Nephron (organoid): ENCODE measurements at regions not wholly inside any gene's neighbourhood (a gene's known extent, or its start where the extent isn't known, plus 50 kb on each side); places are given as distances from the start of the nearest gene placed in this dataset.

ENCODE experiments used
- H3K27ac Mint-ChIP-seq, 3 experiments: 2 replicates each; pipeline ENCODE4 v1.8.0; 2020; ENCODE audit warnings: mixed read lengths in 3 of 3, mild to moderate bottlenecking in 2 of 3, moderate library complexity in 1 of 3
- H3K27me3 Mint-ChIP-seq: 2 replicates; pipeline ENCODE4 v1.8.0; 2021; ENCODE audit warnings: low read depth, mild to moderate bottlenecking, moderate library complexity, mixed read lengths
- H3K36me3 Mint-ChIP-seq: 2 replicates; pipeline ENCODE4 v1.8.0; 2020; ENCODE audit warnings: low read depth, mixed read lengths
- H3K4me1 Mint-ChIP-seq: 2 replicates; pipeline ENCODE4 v1.8.0; 2020; ENCODE audit warnings: mixed read lengths
- H3K4me3 Mint-ChIP-seq, 3 experiments: 2 replicates each; pipeline ENCODE4 v1.8.0; 2020; ENCODE audit warnings: mild to moderate bottlenecking in 3 of 3, mixed read lengths in 3 of 3, moderate library complexity in 2 of 3
- H3K9me3 Mint-ChIP-seq: 2 replicates; pipeline ENCODE4 v1.8.0; 2020; ENCODE audit warnings: mixed read lengths
- CTCF ChIP-seq, 3 experiments: fragments of 200-600 bp; sonication (generic); IDR thresholded peaks; one replicate each; pipeline ENCODE4 v1.5.0; 2021; ENCODE audit warnings: antibody characterized with exemption in 3 of 3; ENCODE audit not compliant: unreplicated experiment in 3 of 3

GRCh38 chr11:41980741-41981140 lies 521.3 kb upstream of the LRRC4C start:
- H3K4me3 Mint-ChIP-seq = no peak overlapping the region
- H3K27me3 Mint-ChIP-seq = no peaks in the 10 kb centered on the region
- no peak for TF ChIP-seq CTCF (IDR thresholded peaks at IDR 0.05; ENCODE audit: unreplicated experiment in 3 of 3)
- H3K9me3 Mint-ChIP-seq = no peaks in the 10 kb centered on the region
- H3K4me1 Mint-ChIP-seq = no peaks in the 10 kb centered on the region
- H3K27ac Mint-ChIP-seq = no peak overlapping the region
- no peaks in the 10 kb centered on the region for H3K36me3 Mint-ChIP-seq

- H3K4me3 Mint-ChIP-seq = no peak overlapping the region
- no peak for TF ChIP-seq CTCF (IDR thresholded peaks at IDR 0.05; ENCODE audit: unreplicated experiment in 3 of 3)
- no peaks in the 10 kb centered on the region for H3K9me3 Mint-ChIP-seq
- H3K27me3 Mint-ChIP-seq = no peaks in the 10 kb centered on the region
- no peak overlapping the region for H3K27ac Mint-ChIP-seq
- no peaks in the 10 kb centered on the region for H3K4me1 Mint-ChIP-seq
- no peaks in the 10 kb centered on the region for H3K36me3 Mint-ChIP-seq
These were observed 522.8 kb upstream of the LRRC4C start for GRCh38 chr11:41982276-41982675.

GRCh38 chr11:41982975-41983374 lies 523.5 kb upstream of the LRRC4C start:
- TF ChIP-seq CTCF (IDR thresholded peaks at IDR 0.05; ENCODE audit: unreplicated experiment in 3 of 3) = no peak
- H3K4me1 Mint-ChIP-seq = no peaks in the 10 kb centered on the region
- H3K4me3 Mint-ChIP-seq = no peak overlapping the region
- H3K36me3 Mint-ChIP-seq = no peaks in the 10 kb centered on the region
- no peaks in the 10 kb centered on the region for H3K9me3 Mint-ChIP-seq
- H3K27me3 Mint-ChIP-seq = no peaks in the 10 kb centered on the region
- no peak overlapping the region for H3K27ac Mint-ChIP-seq

- H3K4me1 Mint-ChIP-seq = no peaks in the 10 kb centered on the region
- H3K27me3 Mint-ChIP-seq = no peaks in the 10 kb centered on the region
- H3K9me3 Mint-ChIP-seq = no peaks in the 10 kb centered on the region
- no peak for TF ChIP-seq CTCF (IDR thresholded peaks at IDR 0.05; ENCODE audit: unreplicated experiment in 3 of 3)
- H3K36me3 Mint-ChIP-seq = no peaks in the 10 kb centered on the region
- H3K27ac Mint-ChIP-seq = no peak overlapping the region
- H3K4me3 Mint-ChIP-seq = no peak overlapping the region
These were observed 524.0 kb upstream of the LRRC4C start for GRCh38 chr11:41983475-41983874.

GRCh38 chr11:41984023-41984422 lies 524.6 kb upstream of the LRRC4C start:
- Mint-ChIP-seq H3K4me3 (no peak overlapping the region), H3K27me3 (no peaks in the 10 kb centered on the region), H3K4me1 (peaks cover under 1% of the 10 kb centered on the region), H3K9me3 (no peaks in the 10 kb centered on the region), H3K36me3 (no peaks in the 10 kb centered on the region), H3K27ac (no peak overlapping the region)
- no peak for TF ChIP-seq CTCF (IDR thresholded peaks at IDR 0.05; ENCODE audit: unreplicated experiment in 3 of 3)

GRCh38 chr11:41985799-41986198 lies 526.3 kb upstream of the LRRC4C start:
- Mint-ChIP-seq H3K36me3 (no peaks in the 10 kb centered on the region), H3K27ac (no peak overlapping the region)
- TF ChIP-seq CTCF (IDR thresholded peaks at IDR 0.05; ENCODE audit: unreplicated experiment in 3 of 3) = no peak

More at GRCh38 chr11:41985799-41986198, 526.3 kb upstream of the LRRC4C start:
- H3K4me3 Mint-ChIP-seq = no peak overlapping the region
- H3K4me1 Mint-ChIP-seq = peaks cover 5% of the 10 kb centered on the region
- H3K9me3 Mint-ChIP-seq = no peaks in the 10 kb centered on the region
- no peaks in the 10 kb centered on the region for H3K27me3 Mint-ChIP-seq
